ENCODE measurements at regions not wholly inside any gene's neighbourhood (a gene's known extent, or its start where the extent isn't known, plus 50 kb on each side); places are given as distances from the start of the nearest gene placed in this dataset.
"Not testable (repeated sequence)": the region's sequence is repeated elsewhere in the genome, so short reads cannot be mapped to it uniquely, and the experiment has no call there.

DNA sequence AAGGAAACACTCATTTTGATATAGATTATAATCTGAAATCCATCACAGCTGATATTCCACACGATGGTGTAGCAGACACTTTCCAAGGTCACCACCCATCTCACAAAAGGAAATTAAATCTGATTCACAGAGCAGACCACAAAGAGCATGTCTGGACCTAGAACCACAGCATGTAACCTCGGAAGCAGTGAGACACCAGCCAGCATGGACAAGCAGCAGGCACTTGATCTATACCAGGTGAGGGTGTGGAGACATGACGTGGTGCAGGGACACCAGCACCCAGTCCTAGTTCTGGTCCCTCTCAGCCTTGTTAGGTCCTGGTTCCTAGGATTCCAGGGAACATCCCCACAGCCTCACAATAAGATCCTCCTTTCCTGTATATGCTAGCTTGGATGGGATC is 81.9 kb upstream of the FBXO28 start:
- H3K27me3 ChIP-seq (replicated peaks in 1 of 2; ENCODE audit: control insufficient read depth in 2 of 2, extremely low read depth in 1 of 2, insufficient read depth in 2 of 2, low read length in 1 of 2); H3K4me1 Mint-ChIP-seq; POLR2A ChIA-PET; H3K4me3 Mint-ChIP-seq; H3K27ac ChIP-seq (ENCODE audit: low read length); CTCF ChIA-PET; H3K27me3 Mint-ChIP-seq; H3K9me3 Mint-ChIP-seq; ATAC-seq (replicated peaks in 1 of 4); H3K4me3 ChIP-seq (ENCODE audit: control insufficient read depth in 1 of 2, extremely low read depth in 1 of 2, low read length in 1 of 2); DNase-seq; H3K4me1 ChIP-seq (ENCODE audit: control insufficient read depth in 1 of 2, extremely low read depth in 1 of 2, insufficient read depth in 2 of 2, low read length in 2 of 2); H3K27ac Mint-ChIP-seq; H3K36me3 ChIP-seq (ENCODE audit: control insufficient read depth in 2 of 2, extremely low read depth in 1 of 2, insufficient read depth in 1 of 2, low read length in 1 of 2); H3K36me3 Mint-ChIP-seq; H3K9me3 ChIP-seq: not testable (repeated sequence)
- WGBS (ENCODE audit: insufficient coverage), result no CpG with 5 or more reads among the region's 3 CpGs

DNA sequence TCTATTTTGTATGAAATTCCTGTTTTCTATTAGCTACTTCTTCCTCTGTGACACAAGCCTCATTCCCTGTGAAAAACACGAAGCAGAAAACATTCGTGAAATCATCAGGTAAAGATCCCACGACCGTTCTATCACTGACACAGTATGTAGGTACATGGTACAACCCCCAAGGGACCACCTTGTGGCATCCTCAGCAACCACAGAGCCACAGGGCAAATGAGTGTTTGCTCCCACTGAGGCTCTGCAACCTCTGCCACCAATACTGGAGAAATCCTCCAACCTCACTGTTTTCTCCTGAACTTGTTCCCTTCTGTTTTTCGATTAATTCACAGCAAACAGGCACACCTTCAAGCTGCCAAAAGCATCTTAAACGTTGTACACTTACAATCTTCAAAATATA is 83.7 kb upstream of the FBXO28 start:
- H3K36me3 ChIP-seq (ENCODE audit: control insufficient read depth in 2 of 2, extremely low read depth in 1 of 2, insufficient read depth in 1 of 2, low read length in 1 of 2); H3K4me1 Mint-ChIP-seq; H3K27ac Mint-ChIP-seq; H3K9me3 ChIP-seq; H3K4me3 Mint-ChIP-seq; H3K4me3 ChIP-seq (ENCODE audit: control insufficient read depth in 1 of 2, extremely low read depth in 1 of 2, low read length in 1 of 2); H3K27me3 ChIP-seq (replicated peaks in 1 of 2; ENCODE audit: control insufficient read depth in 2 of 2, extremely low read depth in 1 of 2, insufficient read depth in 2 of 2, low read length in 1 of 2); ATAC-seq (replicated peaks in 1 of 4); H3K27ac ChIP-seq (ENCODE audit: low read length); DNase-seq; H3K9me3 Mint-ChIP-seq; CTCF ChIA-PET; H3K27me3 Mint-ChIP-seq; H3K36me3 Mint-ChIP-seq; H3K4me1 ChIP-seq (ENCODE audit: control insufficient read depth in 1 of 2, extremely low read depth in 1 of 2, insufficient read depth in 2 of 2, low read length in 2 of 2); POLR2A ChIA-PET: not testable (repeated sequence)
- WGBS (ENCODE audit: insufficient coverage), result 60% methylated on average over 1 of the region's 6 CpGs

DNA sequence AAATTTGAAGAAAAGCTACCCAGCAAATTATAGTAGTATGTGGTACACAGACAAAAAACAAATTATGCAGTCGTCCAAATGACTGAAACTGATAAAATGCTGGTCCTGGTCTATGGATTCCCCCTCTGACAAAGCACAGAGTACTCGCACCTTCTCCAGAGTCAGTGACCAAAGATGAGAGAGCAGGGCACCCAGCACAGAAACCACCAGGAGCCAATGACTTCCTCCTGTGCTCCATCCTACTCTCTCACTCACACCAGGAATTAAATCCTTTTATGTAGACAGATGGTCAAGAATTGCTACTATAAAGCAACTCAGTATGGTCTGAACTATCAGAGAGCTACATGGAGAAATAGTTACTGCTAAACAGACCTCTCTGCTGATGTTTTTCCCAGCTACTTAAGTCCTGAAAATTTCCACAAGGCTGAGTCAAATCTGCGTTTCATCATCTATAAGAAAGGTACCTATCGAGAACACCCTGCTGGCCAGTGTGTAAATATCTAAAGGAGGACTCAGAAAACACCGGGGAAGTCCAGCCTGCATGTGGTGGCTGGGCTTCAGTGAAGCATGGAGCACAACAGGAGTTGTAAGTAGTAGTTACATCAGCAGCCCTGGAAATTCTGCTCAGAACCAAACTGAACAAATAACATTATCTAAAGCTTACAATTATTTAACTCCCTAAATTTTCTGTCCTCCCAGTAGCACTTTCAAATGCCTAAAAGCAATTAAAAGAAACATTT is 84.5 kb upstream of the FBXO28 start:
- no CpG with 5 or more reads among the region's 5 CpGs for WGBS (ENCODE audit: insufficient coverage)

DNA sequence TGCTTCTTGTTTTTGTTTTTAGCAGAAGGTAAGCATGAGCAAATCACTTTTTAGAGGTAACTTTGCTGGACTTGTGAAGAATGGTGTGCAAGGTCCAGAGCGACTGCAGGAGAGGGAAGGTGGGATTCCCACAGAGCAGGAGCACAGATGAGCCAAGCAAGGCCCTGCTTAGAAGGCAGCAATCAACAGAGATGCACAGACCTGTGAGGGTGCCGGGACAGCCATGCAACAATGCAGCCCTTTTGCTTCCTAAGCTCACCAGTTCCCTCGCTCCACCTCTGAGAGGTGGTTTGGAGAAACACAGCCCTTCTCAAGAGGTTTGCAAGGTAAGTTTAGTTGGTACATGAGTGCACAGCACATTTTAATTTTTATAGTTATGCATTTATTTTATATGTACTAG is 85.1 kb upstream of the FBXO28 start:
- not testable (repeated sequence) for H3K4me3 Mint-ChIP-seq

More for the DNA sequence above, 84.5 kb upstream of the FBXO28 start:
- H3K4me1 ChIP-seq (ENCODE audit: control insufficient read depth in 1 of 2, extremely low read depth in 1 of 2, insufficient read depth in 2 of 2, low read length in 2 of 2); H3K9me3 ChIP-seq; H3K4me3 ChIP-seq (ENCODE audit: control insufficient read depth in 1 of 2, extremely low read depth in 1 of 2, low read length in 1 of 2); H3K4me1 Mint-ChIP-seq; H3K9me3 Mint-ChIP-seq; DNase-seq; H3K36me3 ChIP-seq (ENCODE audit: control insufficient read depth in 2 of 2, extremely low read depth in 1 of 2, insufficient read depth in 1 of 2, low read length in 1 of 2); H3K27me3 ChIP-seq (replicated peaks in 1 of 2; ENCODE audit: control insufficient read depth in 2 of 2, extremely low read depth in 1 of 2, insufficient read depth in 2 of 2, low read length in 1 of 2); H3K4me3 Mint-ChIP-seq; POLR2A ChIA-PET; CTCF ChIA-PET; ATAC-seq (replicated peaks in 1 of 4); H3K36me3 Mint-ChIP-seq; H3K27ac ChIP-seq (ENCODE audit: low read length); H3K27me3 Mint-ChIP-seq; H3K27ac Mint-ChIP-seq: not testable (repeated sequence)

DNA sequence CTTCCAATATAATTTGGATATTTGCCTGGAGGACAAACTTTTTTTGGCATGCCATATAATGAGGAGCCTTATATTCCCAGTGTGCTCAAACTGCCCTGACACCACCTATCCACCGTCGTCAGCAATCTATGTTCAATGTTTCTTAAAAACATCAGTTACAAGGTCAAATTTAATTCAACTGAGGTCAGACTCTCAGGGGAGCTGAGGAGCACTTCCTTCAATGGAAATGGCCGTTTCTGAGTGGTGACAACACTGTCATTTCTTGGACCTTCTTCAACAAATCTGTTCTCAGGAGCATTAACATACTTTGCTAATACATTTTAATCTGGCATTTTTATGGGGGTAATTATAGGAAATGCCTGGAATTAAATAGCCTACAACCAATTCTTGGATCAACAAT is 90.8 kb upstream of the FBXO28 start:
- H3K4me3 ChIP-seq (ENCODE audit: control insufficient read depth in 1 of 2, extremely low read depth in 1 of 2, low read length in 1 of 2); H3K4me3 Mint-ChIP-seq; H3K9me3 ChIP-seq; H3K27ac ChIP-seq (ENCODE audit: low read length); DNase-seq; H3K36me3 ChIP-seq (ENCODE audit: control insufficient read depth in 2 of 2, extremely low read depth in 1 of 2, insufficient read depth in 1 of 2, low read length in 1 of 2); H3K27me3 ChIP-seq (replicated peaks in 1 of 2; ENCODE audit: control insufficient read depth in 2 of 2, extremely low read depth in 1 of 2, insufficient read depth in 2 of 2, low read length in 1 of 2); H3K9me3 Mint-ChIP-seq; H3K27ac Mint-ChIP-seq; CTCF ChIA-PET; H3K27me3 Mint-ChIP-seq; H3K36me3 Mint-ChIP-seq; H3K4me1 ChIP-seq (ENCODE audit: control insufficient read depth in 1 of 2, extremely low read depth in 1 of 2, insufficient read depth in 2 of 2, low read length in 2 of 2); H3K4me1 Mint-ChIP-seq; ATAC-seq (replicated peaks in 1 of 4): not testable (repeated sequence)
- no CpG with 5 or more reads among the region's 3 CpGs for WGBS (ENCODE audit: insufficient coverage)
- POLR2A ChIA-PET, result interaction anchor here (0.6 to 0.7 kb wide), 2 partner anchors 289 to 826 kb away, joined by 3 to 6 read pairs; no protein-coding TSS in a partner anchor

More for the DNA sequence above, 85.1 kb upstream of the FBXO28 start:
- H3K9me3 Mint-ChIP-seq; POLR2A ChIA-PET; H3K36me3 Mint-ChIP-seq; H3K4me1 Mint-ChIP-seq; H3K9me3 ChIP-seq; H3K27me3 ChIP-seq (replicated peaks in 1 of 2; ENCODE audit: control insufficient read depth in 2 of 2, extremely low read depth in 1 of 2, insufficient read depth in 2 of 2, low read length in 1 of 2); H3K36me3 ChIP-seq (ENCODE audit: control insufficient read depth in 2 of 2, extremely low read depth in 1 of 2, insufficient read depth in 1 of 2, low read length in 1 of 2); H3K27ac Mint-ChIP-seq; H3K4me3 ChIP-seq (ENCODE audit: control insufficient read depth in 1 of 2, extremely low read depth in 1 of 2, low read length in 1 of 2); CTCF ChIA-PET; H3K4me1 ChIP-seq (ENCODE audit: control insufficient read depth in 1 of 2, extremely low read depth in 1 of 2, insufficient read depth in 2 of 2, low read length in 2 of 2); H3K27me3 Mint-ChIP-seq; ATAC-seq (replicated peaks in 1 of 4); H3K27ac ChIP-seq (ENCODE audit: low read length); DNase-seq: not testable (repeated sequence)
- 83% methylated on average over 1 of the region's 3 CpGs for WGBS (ENCODE audit: insufficient coverage)

DNA sequence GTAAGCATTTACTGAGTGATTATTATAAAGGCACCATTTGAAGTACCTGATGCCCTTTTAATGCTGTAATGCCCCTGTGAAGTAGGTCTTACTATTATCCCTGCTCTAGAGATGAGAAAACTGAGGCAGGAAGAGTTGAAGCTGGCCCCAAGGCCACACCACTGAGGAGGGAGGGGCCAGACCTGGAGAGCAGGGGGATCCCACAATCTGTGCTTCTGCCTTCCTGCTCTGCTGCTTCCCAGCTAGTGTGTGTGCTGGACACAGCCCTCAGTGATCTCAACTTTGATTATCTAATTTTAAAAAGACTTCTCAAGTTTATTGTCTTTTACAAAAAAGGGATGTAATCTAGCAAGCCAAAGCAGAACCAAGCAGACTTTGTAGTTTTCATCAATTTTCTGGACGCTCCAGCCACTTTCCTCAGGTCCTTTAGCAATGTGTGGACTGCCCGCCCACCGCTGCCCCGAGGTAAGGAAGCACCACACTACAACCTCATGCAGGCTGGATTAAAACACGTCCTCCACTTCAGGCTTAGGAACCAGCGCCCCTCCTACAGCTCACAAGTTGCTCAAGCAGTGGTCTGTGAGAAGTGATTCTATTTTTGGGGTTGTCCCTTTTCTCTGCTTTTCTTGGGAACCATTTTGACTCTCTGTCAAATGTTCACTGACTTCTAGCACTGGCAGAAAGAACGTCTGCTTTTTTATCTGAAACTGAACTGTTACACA is 91.5 kb upstream of the FBXO28 start:
- H3K36me3 ChIP-seq (ENCODE audit: control insufficient read depth in 2 of 2, extremely low read depth in 1 of 2, insufficient read depth in 1 of 2, low read length in 1 of 2); H3K36me3 Mint-ChIP-seq; ATAC-seq (replicated peaks in 1 of 4); H3K27ac ChIP-seq (ENCODE audit: low read length); CTCF ChIA-PET; H3K4me3 ChIP-seq (ENCODE audit: control insufficient read depth in 1 of 2, extremely low read depth in 1 of 2, low read length in 1 of 2); H3K4me1 Mint-ChIP-seq; H3K4me1 ChIP-seq (ENCODE audit: control insufficient read depth in 1 of 2, extremely low read depth in 1 of 2, insufficient read depth in 2 of 2, low read length in 2 of 2); H3K27me3 ChIP-seq (replicated peaks in 1 of 2; ENCODE audit: control insufficient read depth in 2 of 2, extremely low read depth in 1 of 2, insufficient read depth in 2 of 2, low read length in 1 of 2); H3K27ac Mint-ChIP-seq; POLR2A ChIA-PET; DNase-seq; H3K27me3 Mint-ChIP-seq; H3K9me3 ChIP-seq; H3K4me3 Mint-ChIP-seq; H3K9me3 Mint-ChIP-seq: not testable (repeated sequence)
- no CpG with 5 or more reads among the region's 7 CpGs for WGBS (ENCODE audit: insufficient coverage)
